ENCODE measurements at regions not wholly inside any gene's neighbourhood (a gene's known extent, or its start where the extent isn't known, plus 50 kb on each side); places are given as distances from the start of the nearest gene placed in this dataset.

GRCh38 chr1:24987424-24987823 is 57.3 kb upstream of the RUNX3 start:
- no peak for TF ChIP-seq CTCF (IDR thresholded peaks at IDR 0.05)
- TF ChIP-seq POLR2A (IDR thresholded peaks at IDR 0.05): no peak
